Dedifferentiated amniotic fluid mesenchymal stem cell (primary cell): ENCODE measurements at regions not wholly inside any gene's neighbourhood (a gene's known extent, or its start where the extent isn't known, plus 50 kb on each side); places are given as distances from the start of the nearest gene placed in this dataset.

ENCODE experiments used
- DNase-seq: peaks from one replicate; pipeline ENCODE4 v3.0.0-alpha.2; 2016; ENCODE audit errors: extremely low spot score

- no peak for DNase-seq
Measured at GRCh38 chrX:26026179-26026578, 112.0 kb upstream of the MAGEB18 start.

- DNase-seq: no peak
Measured at GRCh38 chrX:26032111-26032912, 105.8 kb upstream of the MAGEB18 start.

DNA sequence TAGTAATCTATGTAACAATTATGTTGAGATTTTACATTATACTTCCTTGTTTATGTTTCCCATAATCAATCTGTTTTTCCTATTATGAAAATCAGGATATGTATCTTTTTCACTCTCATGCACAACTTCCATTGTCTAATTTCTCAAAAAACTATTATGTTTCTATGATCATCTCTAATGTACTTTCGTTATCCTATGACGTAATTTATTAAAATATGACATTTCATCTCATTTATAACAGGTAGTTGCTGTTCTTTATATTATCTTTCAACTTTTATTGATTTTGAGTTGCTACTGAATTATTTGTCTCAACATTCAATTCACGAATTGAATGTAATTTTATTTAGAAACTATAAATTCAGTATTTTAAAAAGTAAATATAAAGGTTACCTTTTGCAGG lies 100.8 kb upstream of the MAGEB18 start:
- no peak for DNase-seq

DNA sequence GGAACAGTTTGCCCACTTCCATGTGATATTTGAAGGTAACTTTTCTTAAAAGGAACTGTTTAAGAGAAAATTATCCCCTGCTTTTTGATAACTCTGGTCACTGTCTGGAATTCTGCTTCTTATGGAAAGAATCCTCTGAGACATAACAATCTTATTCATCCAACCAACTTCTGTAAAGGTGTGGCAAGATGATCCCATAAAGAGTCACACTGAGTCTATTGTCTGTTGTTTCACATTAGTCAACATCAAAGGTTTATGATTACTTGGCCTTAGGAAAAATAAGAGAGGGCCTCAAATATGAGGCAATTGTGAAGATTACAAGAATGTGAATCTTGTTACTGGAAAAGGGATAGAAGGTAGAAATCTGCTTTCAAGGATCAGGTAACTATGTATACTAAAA lies 88.0 kb upstream of the MAGEB18 start:
- DNase-seq: no peak

- no peak for DNase-seq
Measured at GRCh38 chrX:26070882-26071281, 67.3 kb upstream of the MAGEB18 start.

DNA sequence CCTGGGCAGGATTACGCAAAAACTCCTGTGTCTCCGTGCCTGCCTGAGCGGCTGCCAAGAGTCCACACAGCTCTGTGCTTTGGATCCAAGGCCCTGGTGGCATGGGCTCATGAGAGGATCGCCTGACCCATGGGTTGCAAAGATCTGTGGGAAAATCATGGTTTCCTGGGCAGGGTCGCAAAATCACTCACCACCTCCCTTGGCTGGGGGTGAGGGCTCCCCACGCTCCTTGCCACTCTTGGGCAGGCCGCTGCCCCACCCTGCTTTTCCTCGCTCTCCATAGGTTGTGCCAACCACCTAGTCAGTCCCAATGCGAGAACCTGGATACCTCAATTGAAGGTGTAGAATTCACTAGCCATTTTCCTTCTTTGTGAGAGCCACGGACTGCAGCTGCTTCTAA lies 66.5 kb upstream of the MAGEB18 start:
- no peak for DNase-seq

DNA sequence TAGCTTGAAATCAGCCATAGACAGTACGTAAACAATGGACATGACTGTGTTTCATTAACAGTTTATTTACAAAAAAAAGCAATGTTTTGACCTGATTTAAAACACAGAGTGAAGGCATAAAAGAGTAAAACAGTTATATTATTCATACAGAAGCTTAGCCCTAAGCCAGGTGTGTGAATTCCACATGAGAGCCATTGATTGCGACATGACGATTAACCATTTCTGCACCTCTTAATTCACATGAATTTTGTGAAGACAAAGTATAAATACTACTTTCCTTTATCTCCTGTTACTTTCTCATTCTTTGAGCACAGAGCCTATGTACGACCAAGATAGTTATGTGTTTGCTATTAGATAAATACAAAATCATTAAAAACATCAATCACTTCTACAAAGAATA lies 55.0 kb upstream of the MAGEB18 start:
- no peak for DNase-seq
